NCI-H69 (cell line): ENCODE measurements at regions not wholly inside any gene's neighbourhood (a gene's known extent, or its start where the extent isn't known, plus 50 kb on each side); places are given as distances from the start of the nearest gene placed in this dataset.

Source experiments
- DNase-seq: peaks from one replicate; lab custom pipeline; 2025; lab: John Stamatoyannopoulos, UW

DNA sequence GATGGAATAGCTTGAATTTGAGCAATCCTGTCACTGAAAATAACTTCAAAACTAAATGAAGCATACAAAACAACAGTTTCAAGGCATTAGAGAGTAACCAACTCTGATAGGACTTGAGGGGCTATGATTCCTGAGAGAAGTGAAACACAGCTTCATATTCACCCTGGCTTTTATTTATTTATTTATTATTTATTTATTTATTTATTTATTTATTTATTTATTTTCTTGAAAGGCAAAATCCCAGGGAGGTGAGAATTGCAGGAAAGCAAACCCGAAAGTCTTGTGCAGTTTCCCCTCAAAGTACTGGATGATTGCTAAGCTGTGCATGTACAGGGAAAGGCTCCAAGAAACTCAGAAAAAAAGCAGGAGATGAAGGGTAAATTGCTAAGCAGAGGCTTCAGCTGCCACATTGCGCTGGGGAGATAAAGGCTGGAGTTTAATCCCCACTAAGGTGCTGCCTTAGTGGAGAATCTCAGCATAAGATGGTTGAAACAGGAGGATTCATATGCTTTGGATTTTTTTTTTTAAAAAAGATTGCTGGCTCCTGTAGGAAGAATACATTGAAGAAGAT is 72.9 kb upstream of the COL24A1 start:
- no peak for DNase-seq

GRCh38 chr1:86228546-86228945 is 72.0 kb upstream of the COL24A1 start:
- DNase-seq, result no peak

- DNase-seq, result no peak
These were observed 70.5 kb upstream of the COL24A1 start for GRCh38 chr1:86227026-86227425.

GRCh38 chr1:86226204-86226603 is 69.6 kb upstream of the COL24A1 start:
- no peak for DNase-seq

- DNase-seq, result no peak
These were observed 68.2 kb upstream of the COL24A1 start for GRCh38 chr1:86224651-86225310.

DNA sequence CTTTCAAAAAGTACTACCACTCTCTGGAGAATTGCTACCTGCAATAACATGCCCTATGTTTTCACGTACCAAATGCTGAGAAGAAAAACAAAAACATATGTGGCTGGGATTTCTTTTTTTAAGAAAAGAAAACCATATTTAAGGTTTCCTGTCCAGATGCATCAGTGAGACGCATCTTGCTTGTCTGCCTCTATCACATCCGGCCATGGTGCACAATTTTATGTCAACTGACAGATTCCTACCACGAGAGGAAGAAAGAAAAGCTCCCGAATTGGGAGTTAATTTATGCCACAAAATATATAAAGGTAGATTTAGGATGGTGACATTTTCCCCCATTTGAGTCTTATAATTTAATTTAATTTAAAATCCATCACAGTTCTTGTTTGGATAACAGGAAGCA is 62.3 kb upstream of the COL24A1 start:
- no peak for DNase-seq

GRCh38 chr1:86214605-86215004 is 58.0 kb upstream of the COL24A1 start:
- DNase-seq, result no peak

- no peak for DNase-seq
These were observed 52.8 kb upstream of the COL24A1 start for GRCh38 chr1:86209346-86209745.

GRCh38 chr1:86207323-86207722 is 50.8 kb upstream of the COL24A1 start:
- peak; percentile 79 for DNase-seq
